HG03039 (cell line): ENCODE measurements at regions not wholly inside any gene's neighbourhood (a gene's known extent, or its start where the extent isn't known, plus 50 kb on each side); places are given as distances from the start of the nearest gene placed in this dataset.

Experiments used
- ATAC-seq: cut with Tn5 transposase; IDR thresholded peaks from one replicate; pipeline ENCODE4 v1.9.1; 2021; ENCODE audit warnings: mild to moderate bottlenecking, moderate library complexity; ENCODE audit not compliant: unreplicated experiment

GRCh38 chr7:25391961-25392587 lies 163.8 kb upstream of the NPVF start:
- ATAC-seq = no peak

DNA sequence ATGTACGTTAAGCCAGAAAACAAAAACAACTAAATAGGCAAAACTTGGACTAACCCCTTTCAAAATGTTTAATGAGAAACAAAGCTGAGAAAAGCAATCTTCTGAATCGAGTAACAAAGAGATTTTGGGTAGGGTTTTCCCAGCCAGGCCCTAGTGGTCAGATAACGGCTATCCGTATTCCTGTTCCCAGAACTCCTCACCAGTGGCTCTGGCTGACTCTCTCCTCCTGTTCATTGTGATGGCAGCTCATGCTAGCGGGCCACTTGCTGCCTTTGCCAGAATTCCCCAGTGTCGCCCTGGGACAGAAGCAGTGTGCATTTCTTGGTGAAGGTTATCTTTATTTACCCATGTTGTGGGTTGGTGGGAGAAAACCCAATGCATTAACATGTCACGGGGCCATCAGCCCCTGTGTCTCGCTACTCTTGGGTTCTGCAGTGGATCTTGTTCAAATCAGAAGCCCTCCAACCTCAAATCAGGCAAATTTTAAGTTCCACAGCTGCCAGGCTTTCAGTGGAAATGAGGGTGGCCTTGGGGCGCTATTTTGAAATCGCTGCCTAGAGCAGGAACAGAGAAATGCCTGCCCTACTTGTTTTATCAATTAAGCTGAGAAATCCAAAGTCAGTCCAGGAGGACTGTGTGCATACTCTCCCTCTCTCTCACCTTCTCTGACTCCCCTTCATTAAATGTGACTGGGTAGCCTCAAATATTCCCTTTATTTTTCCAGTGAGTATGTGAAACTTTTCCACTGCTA lies 164.5 kb upstream of the NPVF start:
- no peak for ATAC-seq

DNA sequence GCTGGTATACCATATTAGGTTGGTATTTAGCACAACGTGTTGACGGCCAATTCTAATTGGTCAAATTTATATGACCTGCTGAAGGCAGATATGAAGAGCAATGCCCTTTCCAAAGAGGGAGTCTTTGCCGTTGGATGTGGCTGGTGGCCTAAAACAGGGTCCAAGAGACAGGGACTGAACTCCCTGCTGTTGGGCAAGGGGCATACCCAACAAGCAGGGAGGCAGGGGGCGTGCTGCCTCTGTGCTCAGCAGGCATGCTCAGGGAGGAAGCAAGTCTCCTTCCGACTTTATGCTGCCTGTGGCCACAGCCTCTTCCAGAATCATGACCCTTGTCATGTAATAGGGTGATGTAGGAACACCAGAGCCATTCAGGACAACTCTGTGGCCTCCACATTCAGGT lies 167.7 kb upstream of the NPVF start:
- ATAC-seq = no peak

DNA sequence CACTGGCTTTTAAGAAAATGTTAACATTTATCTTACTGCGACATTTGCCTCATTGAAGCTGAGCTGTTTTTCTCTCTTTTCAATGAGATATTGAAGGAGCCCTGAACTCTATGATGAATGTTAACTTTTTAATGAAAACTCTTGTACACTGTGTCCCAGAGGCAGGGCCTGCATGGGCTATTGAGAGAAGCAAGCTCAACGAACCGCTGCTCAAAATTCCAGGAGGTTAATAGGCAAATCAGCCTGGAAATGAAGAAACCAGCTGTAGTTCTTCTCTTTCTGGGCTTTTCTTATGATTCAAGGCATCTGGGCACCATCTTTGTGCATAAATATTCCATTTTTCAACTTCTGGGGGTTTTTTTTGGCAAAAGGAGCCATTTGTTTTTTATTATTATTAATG lies 168.4 kb upstream of the NPVF start:
- ATAC-seq = no peak

GRCh38 chr7:25398418-25398817 lies 170.1 kb upstream of the NPVF start:
- ATAC-seq = no peak

DNA sequence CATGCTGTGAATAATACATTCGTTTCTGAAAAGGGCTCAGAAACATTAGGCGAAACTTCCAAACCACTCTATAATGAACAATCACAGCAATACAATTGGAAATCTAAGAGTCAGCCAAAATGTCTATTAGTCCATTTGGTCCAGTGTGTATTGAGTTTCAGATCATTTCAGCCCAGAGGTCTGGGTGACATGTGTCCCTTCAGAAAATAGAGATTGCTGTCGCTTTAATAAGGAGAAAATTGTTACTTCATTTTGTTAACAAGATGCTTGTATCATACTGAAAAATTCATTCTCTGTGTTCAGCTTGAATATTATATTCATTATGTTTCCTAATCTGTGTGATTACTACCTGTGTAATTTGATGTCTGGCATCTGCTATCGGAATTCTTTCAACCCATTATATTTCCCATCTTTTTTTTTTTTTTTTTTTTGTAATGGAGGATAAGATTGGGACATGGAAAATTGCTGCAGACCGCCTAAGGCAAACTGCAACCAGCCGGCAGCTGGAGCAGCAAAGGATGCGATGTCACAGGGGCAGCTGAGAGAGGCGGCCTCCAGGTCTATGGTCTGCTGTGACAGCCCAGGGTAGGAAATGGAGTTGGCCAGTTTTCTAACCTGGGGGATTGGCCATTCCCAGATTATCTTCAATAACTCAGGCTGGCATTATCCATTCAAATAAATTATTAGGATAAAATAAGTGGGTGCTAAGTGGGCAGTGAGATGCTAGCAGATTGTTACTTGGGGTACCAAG lies 170.9 kb upstream of the NPVF start:
- ATAC-seq = no peak

DNA sequence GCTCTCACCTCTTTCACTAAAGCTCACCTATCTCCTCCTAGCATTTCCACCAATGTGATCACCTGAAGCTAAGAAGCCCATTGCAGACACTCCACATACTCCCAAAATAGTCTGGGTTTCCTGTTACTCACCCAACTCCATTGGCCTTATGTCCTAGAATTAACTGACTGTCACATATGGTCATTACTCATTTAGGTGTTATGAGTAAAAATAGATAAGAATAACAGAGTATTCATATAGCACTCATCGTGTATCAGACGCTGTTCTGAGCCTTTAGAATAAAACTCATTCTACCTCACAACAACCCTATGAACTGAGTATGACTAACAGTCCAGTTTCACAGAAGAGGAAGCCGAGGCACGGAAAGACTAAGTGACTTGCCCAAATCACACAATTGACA lies 174.2 kb upstream of the NPVF start:
- ATAC-seq = no peak

- ATAC-seq = no peak
These were observed 177.4 kb upstream of the NPVF start for GRCh38 chr7:25405736-25406135.

GRCh38 chr7:25407053-25407452 lies 178.8 kb upstream of the NPVF start:
- no peak for ATAC-seq

- no peak for ATAC-seq
These were observed 179.9 kb upstream of the NPVF start for GRCh38 chr7:25408012-25408687.

DNA sequence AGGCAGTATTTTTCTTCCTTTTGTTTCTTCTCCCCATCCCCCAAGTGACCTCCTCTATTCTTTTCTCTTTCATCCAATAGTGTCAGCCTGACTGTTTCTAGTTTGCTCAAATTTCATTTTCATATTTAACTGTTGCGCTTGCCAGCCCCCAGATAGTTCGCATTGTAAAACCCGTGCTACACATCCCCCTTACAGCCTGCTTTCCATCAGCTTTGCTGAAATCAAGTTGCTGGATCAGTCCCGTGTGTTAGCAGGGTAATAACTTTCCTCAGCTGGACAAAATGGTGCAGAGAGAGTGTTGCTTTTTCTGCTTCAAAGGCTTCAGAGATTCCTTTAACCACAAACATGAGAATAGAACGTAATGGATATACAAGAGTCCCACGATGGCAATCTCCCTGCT lies 180.6 kb upstream of the NPVF start:
- ATAC-seq = no peak

DNA sequence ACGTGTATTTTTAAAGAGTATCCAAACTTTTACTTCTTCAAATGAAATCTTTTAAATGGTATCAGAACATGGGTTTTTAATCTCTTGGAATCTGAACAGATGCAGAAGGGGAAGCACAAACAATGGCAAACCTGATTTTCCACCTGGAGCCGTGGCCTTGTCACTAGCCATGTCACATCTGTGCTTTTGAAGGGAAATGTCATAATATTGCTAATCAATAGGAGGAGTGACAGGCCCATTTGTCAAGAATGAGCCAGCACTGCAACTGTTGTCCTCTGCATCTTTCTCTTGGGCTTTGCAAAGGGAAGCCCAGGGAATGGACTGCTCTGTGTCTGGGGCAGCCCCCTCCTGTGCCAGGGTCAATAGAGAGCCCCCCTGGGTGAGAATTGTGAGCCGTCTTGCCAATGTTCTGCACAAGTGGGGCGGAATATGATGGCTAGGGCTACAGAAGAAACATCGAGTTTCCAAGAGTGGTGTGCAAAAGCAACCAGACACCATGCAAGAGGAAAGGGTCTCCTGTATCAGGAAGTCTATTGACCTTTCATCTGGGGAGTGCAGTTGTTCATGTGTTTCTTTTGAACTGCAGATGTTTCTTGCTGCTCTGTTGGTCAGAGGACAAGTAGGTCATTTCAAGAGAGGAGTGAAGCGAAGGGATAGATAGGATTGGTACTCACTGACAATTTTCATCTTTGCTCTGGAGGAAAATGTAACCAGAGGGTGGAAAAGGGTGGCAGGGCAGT lies 181.8 kb upstream of the NPVF start:
- ATAC-seq = no peak

DNA sequence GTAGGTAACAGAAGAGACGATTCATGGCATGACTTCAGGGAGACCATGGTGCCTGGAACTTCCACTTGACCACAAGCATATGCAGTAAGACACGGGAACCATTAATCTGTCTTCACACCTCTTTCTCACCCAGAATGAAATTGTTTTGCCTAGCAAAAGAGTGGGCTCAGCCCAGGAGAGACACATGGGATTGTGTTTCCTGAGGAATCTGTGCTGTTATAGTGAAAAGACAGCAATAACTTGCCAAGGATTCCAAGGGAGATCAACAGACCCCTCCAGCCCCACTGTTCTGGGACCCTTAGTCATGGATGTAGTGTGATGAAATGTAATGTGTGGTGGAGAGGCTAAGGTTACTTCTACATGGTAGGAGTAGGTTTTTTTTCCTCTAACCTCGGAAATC lies 192.5 kb upstream of the NPVF start:
- no peak for ATAC-seq

DNA sequence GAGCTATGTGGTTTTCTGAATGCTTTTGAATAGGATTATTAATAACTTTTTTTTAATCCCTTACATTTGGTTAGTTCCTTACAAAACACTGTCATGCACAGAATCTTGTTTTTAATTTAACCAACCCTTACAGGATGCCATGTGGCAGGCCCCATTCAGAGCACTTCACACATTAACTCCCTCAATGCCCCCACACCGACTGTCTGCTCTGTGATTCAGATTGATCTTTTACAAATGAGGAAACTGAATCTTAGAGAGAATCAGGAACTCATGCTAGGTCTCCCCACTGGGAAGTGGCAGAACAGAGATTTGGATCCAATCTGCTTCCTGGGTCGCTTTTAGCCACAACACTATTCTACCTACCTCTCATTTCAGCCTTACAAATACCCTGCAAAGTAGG lies 195.8 kb upstream of the NPVF start:
- ATAC-seq = no peak

GRCh38 chr7:25424855-25425254 lies 196.6 kb upstream of the NPVF start:
- ATAC-seq = no peak

DNA sequence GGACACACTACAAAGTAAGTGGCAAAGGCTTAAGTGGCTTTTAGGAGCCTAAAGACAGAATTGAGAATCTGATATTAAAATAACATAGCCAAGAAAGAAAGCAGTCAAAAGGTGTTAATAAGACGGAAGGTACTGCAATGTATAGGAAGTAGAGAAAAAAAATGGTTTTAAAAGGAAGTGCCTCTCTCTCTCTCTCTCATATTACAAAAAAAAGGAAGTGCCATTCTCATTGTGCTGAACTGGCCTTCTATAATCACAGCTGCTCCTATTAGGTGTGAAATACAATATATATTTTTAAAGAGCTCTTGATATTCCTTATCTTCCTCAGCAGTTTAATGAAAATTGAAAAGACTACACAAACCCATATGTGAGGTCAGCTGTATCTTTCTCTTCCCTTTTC lies 199.4 kb upstream of the NPVF start:
- no peak for ATAC-seq

GRCh38 chr7:25429731-25430130 lies 201.4 kb upstream of the NPVF start:
- ATAC-seq = no peak

GRCh38 chr7:25430200-25430931 lies 202.1 kb upstream of the NPVF start:
- ATAC-seq = no peak

- no peak for ATAC-seq
These were observed 203.7 kb upstream of the NPVF start for GRCh38 chr7:25431956-25432450.

DNA sequence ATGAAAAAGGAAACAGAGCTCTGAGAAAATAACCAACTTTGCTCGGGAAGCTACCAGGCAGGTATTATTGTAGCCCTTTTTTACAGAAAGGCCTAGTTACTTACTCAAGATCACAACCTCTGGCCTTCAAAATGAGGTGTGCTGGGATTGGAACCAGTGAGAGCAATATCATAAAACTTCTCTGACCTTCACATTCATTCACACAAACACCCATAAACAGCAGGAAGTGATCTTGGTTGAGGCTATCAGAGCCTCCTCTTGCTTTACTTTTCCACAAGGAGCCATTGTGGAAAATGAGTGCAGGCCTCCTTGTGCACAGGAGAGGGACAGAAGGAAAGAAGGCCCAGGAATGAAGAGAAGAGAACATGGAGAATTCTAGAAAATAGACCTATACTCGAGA lies 204.5 kb upstream of the NPVF start:
- ATAC-seq = no peak
